ENCODE measurements at regions not wholly inside any gene's neighbourhood (a gene's known extent, or its start where the extent isn't known, plus 50 kb on each side); places are given as distances from the start of the nearest gene placed in this dataset.

GRCh38 chr12:28645891-28646290 lies 455.6 kb downstream of the CCDC91 start (continued):
- TF ChIP-seq ZBTB33 (IDR thresholded peaks at IDR 0.05) = no peak
- no peak for TF ChIP-seq CHD2 (IDR thresholded peaks at IDR 0.05; ENCODE audit: borderline replicate concordance, low read depth, low read length)

- Histone ChIP-seq H3K4me1 (ENCODE audit: control insufficient read depth, insufficient read depth, low read length) (no peaks in the 10 kb centered on the region), H3K79me2 (ENCODE audit: control insufficient read depth, insufficient read depth, low read length) (no peaks in the 10 kb centered on the region), H4K20me1 (ENCODE audit: control insufficient read depth, insufficient read depth) (no peaks in the 10 kb centered on the region), H3K27me3 (replicated peaks in 1 of 2; ENCODE audit: control insufficient read depth in 2 of 2, insufficient read depth in 2 of 2, low read length in 1 of 2) (no peaks in the 10 kb centered on the region), H3K9ac (ENCODE audit: control insufficient read depth, insufficient read depth, low read length) (no peak overlapping the region), H3K36me3 (ENCODE audit: control insufficient read depth in 2 of 2, insufficient read depth in 2 of 2, low read length in 1 of 2) (no peaks in the 10 kb centered on the region), H3K27ac (ENCODE audit: control insufficient read depth, insufficient read depth) (no peak overlapping the region), H3K4me2 (ENCODE audit: control insufficient read depth, insufficient read depth) (no peak overlapping the region), H2AFZ (ENCODE audit: control insufficient read depth, low read depth, low read length) (no peak overlapping the region), H3K9me3 (replicated peaks; ENCODE audit: control insufficient read depth, insufficient read depth, low read length) (no peaks in the 10 kb centered on the region), H3K4me3 (no peak overlapping the region)
- ATAC-seq = no peak
- no peak for FAIRE-seq
- SMC1A ChIA-PET (ENCODE audit: uncharacterized antibody, unreplicated experiment) = no interaction called here
- intact Hi-C loops (cut with micrococcal nuclease; ENCODE audit: unreplicated experiment) (no loop called here), in situ Hi-C loops (cut with MboI) (no loop called here)
- DNase-seq (ENCODE audit: low read depth, low spot score) = no peak
- 95% methylated on average over 1 of the region's 1 CpG for WGBS (ENCODE audit: insufficient coverage, insufficient replicate concordance, low lambda C conversion rate, missing lambda C conversion rate)
- RAD21 ChIA-PET (ENCODE audit: unreplicated experiment) = no interaction called here
- no TSS peak for BruUV-seq (replicated peaks)
- TF ChIP-seq MXI1 (IDR thresholded peaks at IDR 0.05; ENCODE audit: low read depth, low read length) (no peak), FOXK2 (IDR thresholded peaks at IDR 0.05) (no peak), HCFC1 (IDR thresholded peaks at IDR 0.05; ENCODE audit: low read length) (no peak), NFYB (IDR thresholded peaks at IDR 0.05; ENCODE audit: insufficient read depth, low read depth, low read length) (no peak), ZNF217 (IDR thresholded peaks at IDR 0.05) (no peak), CBX5 (IDR thresholded peaks at IDR 0.05; ENCODE audit: low read depth) (no peak), SIN3A (IDR thresholded peaks at IDR 0.05; ENCODE audit: low read depth, low read length) (no peak), ZNF207 (IDR thresholded peaks at IDR 0.05; ENCODE audit: borderline replicate concordance) (no peak), KLF5 (IDR thresholded peaks at IDR 0.05; ENCODE audit: partially characterized antibody) (no peak), SMC3 (IDR thresholded peaks at IDR 0.05; ENCODE audit: borderline replicate concordance, low read length) (no peak), STAT3 (IDR thresholded peaks at IDR 0.05; ENCODE audit: low read depth, low read length) (no peak), EZH2 (IDR thresholded peaks at IDR 0.05; ENCODE audit: borderline replicate concordance, control insufficient read depth, low read depth, low read length) (no peak)
- POLR2A ChIA-PET = no interaction called here
- CTCF ChIA-PET = no interaction called here
Observed at GRCh38 chr12:28650906-28651305, 460.6 kb downstream of the CCDC91 start.
